Central memory CD8-positive, alpha-beta T cell (primary cell): ENCODE measurements at regions not wholly inside any gene's neighbourhood (a gene's known extent, or its start where the extent isn't known, plus 50 kb on each side); places are given as distances from the start of the nearest gene placed in this dataset.
"Not testable (repeated sequence)": the region's sequence is repeated elsewhere in the genome, so short reads cannot be mapped to it uniquely, and the experiment has no call there.

Experiments
- ATAC-seq: fragments of 150-1000 bp; cut with Tn5 transposase; replicated peaks from 2 replicates; pipeline ENCODE4 v1.10.0; 2022; ENCODE audit warnings: mild to moderate bottlenecking, moderate FRiP score, moderate number of reproducible peaks; ENCODE audit not compliant: poor library complexity, severe bottlenecking; ENCODE audit errors: extremely low read depth
- DNase-seq, 2 donors: peaks; one replicate each; pipeline ENCODE4 v3.0.0; 2021; ENCODE audit warnings: low spot score in 2 of 2
- H3K27ac Mint-ChIP-seq: one replicate; pipeline ENCODE4 v1.8.0; 2022; ENCODE audit warnings: low read depth, mild to moderate bottlenecking, moderate library complexity, mixed read lengths
- H3K27me3 Mint-ChIP-seq: one replicate; pipeline ENCODE4 v1.8.0; 2022; ENCODE audit warnings: mixed read lengths
- H3K36me3 Mint-ChIP-seq: one replicate; pipeline ENCODE4 v1.8.0; 2022; ENCODE audit warnings: mild to moderate bottlenecking, moderate library complexity, mixed read lengths; ENCODE audit not compliant: insufficient read depth
- H3K4me1 Mint-ChIP-seq: one replicate; pipeline ENCODE4 v1.8.0; 2022; ENCODE audit warnings: mixed read lengths
- H3K4me3 Mint-ChIP-seq: one replicate; pipeline ENCODE4 v1.8.0; 2022; ENCODE audit warnings: mild to moderate bottlenecking, moderate library complexity, mixed read lengths
- H3K9me3 Mint-ChIP-seq: one replicate; pipeline ENCODE4 v1.8.0; 2022; ENCODE audit warnings: mixed read lengths

DNA sequence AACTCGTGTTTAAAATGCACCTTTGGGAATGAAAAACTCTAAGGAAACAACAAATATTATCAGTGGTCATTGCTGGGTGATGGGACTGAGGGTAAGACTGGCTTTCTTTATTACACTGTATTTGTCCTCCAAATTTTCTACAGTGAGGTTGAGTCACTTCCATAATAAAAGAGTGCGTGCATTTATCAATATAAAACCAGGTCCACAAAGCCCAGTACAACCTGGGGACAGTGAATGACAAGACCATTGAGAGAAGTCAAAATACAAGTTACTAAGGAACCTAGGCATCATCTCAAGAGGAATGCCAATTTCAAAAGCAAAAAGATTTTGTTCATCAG, 76.4 kb downstream of the MAGED4 start:
- DNase-seq, result no peak
- no peak for ATAC-seq
- Mint-ChIP-seq H3K4me1 (peaks cover 6% of the 10 kb centered on the region), H3K36me3 (peaks cover 14% of the 10 kb centered on the region), H3K9me3 (no peaks in the 10 kb centered on the region), H3K4me3 (peak overlapping the region; percentile 78), H3K27me3 (peaks cover 31% of the 10 kb centered on the region), H3K27ac (peak overlapping the region; percentile 92)

DNA sequence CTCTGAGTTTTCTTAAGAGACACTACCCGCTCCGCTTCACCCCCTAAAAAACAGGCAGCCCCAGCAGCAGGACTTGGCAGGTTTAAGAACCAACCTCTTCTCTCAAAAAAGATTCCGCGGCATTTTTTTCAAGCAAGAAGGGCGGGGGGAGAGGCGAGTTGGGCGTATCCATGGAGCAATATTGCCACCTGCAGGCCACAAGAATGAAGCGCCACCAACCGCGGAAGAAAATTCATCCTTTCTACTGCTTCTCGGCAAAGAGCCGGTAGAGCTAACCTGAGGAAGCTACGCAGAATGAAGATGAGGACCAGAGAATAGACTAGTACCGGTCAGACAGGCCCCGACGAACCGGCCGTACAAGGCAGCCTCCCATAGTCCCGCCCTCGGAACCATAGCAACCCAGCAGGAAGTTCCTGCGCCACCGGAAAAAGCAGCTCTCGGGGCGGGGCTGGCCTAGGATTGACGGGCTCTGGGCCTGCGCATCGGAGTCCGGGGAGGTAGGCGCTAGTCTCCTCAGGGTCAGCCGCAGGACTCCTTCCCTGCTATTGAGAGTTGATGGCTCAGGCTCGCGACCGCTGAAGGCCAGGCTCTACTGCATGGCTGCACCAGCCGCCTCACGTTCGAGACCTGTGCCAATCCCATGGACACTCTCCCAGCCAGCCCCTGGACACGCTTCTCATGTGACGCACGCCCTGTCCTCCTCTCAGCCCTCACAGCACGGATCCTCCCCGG, 76.9 kb downstream of the MAGED4 start:
- H3K9me3 Mint-ChIP-seq, result no peaks in the 10 kb centered on the region
- peak overlapping the region; percentile 92 for H3K27ac Mint-ChIP-seq
- H3K4me3 Mint-ChIP-seq, result peak overlapping the region; percentile 78
- peaks cover 6% of the 10 kb centered on the region for H3K4me1 Mint-ChIP-seq
- peaks cover 14% of the 10 kb centered on the region for H3K36me3 Mint-ChIP-seq
- DNase-seq (peak; percentile 73 to 74), ATAC-seq (peak; percentile 97)
- H3K27me3 Mint-ChIP-seq, result peaks cover 25% of the 10 kb centered on the region

DNA sequence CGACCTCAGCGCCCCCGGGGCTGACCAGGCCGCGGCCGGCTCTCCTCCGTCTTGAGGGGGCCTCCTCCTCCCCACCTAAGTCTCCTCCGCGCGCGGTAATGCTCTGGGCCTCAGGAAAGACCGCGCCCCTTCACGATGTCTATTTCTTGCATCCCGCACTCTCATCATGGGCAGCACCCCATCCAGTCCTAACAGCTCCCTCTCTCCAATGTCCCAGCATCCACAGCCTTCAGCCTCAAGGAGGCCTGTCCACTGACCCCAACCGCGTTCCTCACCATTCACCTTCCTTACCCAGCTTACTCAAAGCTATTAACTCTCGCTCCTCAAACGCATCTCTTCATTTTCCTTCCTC, 77.5 kb downstream of the MAGED4 start:
- peaks cover 14% of the 10 kb centered on the region for H3K36me3 Mint-ChIP-seq
- no peaks in the 10 kb centered on the region for H3K9me3 Mint-ChIP-seq
- H3K4me1 Mint-ChIP-seq, result peaks cover 6% of the 10 kb centered on the region
- ATAC-seq (no peak), DNase-seq (no peak)
- H3K27me3 Mint-ChIP-seq, result peaks cover 20% of the 10 kb centered on the region
- H3K27ac Mint-ChIP-seq, result peak overlapping the region; percentile 92
- peak overlapping the region; percentile 78 for H3K4me3 Mint-ChIP-seq

DNA sequence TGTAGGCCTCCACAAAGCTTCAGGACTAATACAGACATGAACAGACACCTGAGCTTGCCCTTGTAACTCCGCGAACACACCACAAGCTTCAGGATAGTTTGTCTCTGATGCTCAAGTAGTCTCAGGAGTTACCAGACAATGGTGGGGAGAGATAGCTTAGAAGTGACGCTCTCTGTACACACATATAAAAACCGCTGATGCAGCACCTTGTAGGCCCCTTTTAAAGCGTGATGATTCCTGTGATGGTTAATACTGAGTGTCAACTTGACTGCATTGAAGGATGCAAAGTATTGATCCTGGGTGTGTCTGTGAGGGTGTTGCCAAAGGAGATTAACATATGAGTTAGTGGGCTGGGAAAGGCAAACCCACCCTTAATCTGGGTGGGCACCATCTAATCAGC, 78.7 kb downstream of the MAGED4 start:
- H3K4me3 Mint-ChIP-seq, result no peak overlapping the region
- DNase-seq (no peak), ATAC-seq (no peak)
- H3K27ac Mint-ChIP-seq, result no peak overlapping the region
- H3K9me3 Mint-ChIP-seq, result no peaks in the 10 kb centered on the region
- peaks cover 6% of the 10 kb centered on the region for H3K4me1 Mint-ChIP-seq
- H3K36me3 Mint-ChIP-seq, result peaks cover 14% of the 10 kb centered on the region
- H3K27me3 Mint-ChIP-seq, result peaks cover 7% of the 10 kb centered on the region

DNA sequence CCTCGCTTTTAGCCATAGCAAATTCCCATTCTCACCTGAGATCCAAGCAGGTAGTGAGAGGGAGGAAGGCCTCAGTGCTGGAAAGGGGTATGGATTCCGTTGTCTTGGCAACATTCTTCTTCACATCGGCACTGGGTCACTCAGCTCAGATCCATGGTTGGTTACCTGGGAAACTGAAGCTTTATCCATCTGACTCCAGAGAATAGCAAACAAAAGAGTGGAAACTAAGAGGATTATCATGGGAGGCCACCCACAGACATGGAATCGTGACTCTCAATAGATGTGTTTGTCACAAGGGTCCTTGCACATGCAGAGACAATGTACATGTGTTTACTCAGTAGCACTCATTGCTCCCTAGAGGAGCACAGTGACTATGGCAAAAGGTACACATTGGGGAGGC, 81.0 kb downstream of the MAGED4 start:
- Mint-ChIP-seq H3K27me3 (peaks cover 14% of the 10 kb centered on the region), H3K4me1 (peaks cover 6% of the 10 kb centered on the region), H3K27ac (no peak overlapping the region)

DNA sequence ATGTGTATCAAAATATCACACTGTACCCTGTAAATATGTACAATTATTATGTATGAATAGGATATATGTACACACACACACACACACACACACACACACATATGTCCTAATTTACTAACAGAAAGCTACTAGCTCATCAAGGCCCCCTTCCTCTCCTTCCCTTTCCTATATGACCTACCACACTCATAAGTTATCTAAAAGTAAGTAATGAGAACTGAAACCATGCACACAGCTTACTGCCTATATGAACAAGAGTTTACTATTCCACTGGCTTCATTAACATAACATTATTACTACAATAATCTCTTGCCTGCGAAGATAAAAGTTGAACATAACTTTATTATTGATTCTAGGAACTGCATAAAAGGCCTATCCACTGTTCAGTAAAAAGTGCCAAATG, 83.8 kb downstream of the MAGED4 start:
- H3K36me3 Mint-ChIP-seq, H3K4me3 Mint-ChIP-seq, H3K4me1 Mint-ChIP-seq, DNase-seq, H3K27ac Mint-ChIP-seq, H3K9me3 Mint-ChIP-seq, ATAC-seq: not testable (repeated sequence)
- H3K27me3 Mint-ChIP-seq, result peaks cover 14% of the 10 kb centered on the region

More for the DNA sequence above, 81.0 kb downstream of the MAGED4 start:
- DNase-seq (no peak), ATAC-seq (no peak)
- Mint-ChIP-seq H3K9me3 (no peaks in the 10 kb centered on the region), H3K4me3 (no peak overlapping the region), H3K36me3 (peaks cover 13% of the 10 kb centered on the region)

DNA sequence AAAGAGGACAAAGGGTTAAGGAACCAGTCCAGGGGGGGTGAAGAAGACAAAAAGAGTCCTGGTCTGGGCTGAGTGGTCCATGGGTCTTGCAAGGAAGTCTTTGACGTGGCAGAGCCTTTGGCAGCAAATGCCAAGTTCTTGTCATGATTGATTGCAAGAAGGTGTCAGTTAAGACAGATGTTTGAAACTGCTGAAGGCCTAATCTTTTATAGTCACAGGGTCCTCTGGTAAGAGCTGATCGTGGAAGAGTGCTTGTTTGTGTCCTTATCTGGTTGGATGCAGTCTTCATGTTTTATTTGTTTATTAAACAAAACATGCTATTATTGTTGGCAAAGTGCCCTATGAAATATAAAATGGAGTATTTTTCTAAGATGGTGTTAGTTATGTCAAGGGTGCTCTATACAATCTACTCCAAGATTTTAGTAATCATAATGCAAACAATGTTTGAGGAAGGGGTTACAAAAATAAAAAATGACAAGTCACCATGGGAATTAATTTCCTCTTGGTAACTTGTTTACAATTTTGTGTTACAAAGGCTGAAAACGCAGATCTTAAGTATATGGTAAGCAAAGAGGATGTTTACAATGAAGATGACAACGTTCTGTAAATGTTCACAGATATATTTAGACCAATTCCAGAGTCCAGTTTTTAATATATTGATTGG, 85.9 kb downstream of the MAGED4 start:
- Mint-ChIP-seq H3K27ac (no peak overlapping the region), H3K9me3 (no peaks in the 10 kb centered on the region), H3K36me3 (no peaks in the 10 kb centered on the region), H3K4me3 (no peak overlapping the region), H3K27me3 (peaks cover 27% of the 10 kb centered on the region), H3K4me1 (no peaks in the 10 kb centered on the region)
- DNase-seq (no peak), ATAC-seq (no peak)

DNA sequence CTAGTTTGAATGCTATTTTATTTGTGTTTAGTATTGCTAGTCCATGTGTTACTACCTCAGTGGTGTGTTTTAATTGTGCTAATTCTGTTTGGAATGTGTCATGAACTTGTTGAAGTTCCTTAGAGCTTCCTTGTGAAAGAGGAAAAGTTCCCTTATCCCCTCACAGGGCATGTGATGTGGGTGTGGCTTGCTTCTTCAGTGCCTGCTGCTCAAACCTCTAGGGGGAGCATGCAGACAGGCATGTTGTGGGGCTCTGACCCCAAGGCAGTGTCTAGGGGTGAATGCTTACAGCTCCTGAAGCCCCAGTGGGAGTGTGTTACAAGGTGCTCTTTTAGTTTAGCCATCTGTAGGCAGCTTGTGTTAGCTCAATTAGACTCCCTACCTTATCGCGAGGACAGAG, 86.5 kb downstream of the MAGED4 start:
- Mint-ChIP-seq H3K27ac (no peak overlapping the region), H3K9me3 (no peaks in the 10 kb centered on the region), H3K36me3 (no peaks in the 10 kb centered on the region), H3K4me1 (no peaks in the 10 kb centered on the region), H3K4me3 (no peak overlapping the region), H3K27me3 (peaks cover 27% of the 10 kb centered on the region)
- DNase-seq (no peak), ATAC-seq (no peak)

DNA sequence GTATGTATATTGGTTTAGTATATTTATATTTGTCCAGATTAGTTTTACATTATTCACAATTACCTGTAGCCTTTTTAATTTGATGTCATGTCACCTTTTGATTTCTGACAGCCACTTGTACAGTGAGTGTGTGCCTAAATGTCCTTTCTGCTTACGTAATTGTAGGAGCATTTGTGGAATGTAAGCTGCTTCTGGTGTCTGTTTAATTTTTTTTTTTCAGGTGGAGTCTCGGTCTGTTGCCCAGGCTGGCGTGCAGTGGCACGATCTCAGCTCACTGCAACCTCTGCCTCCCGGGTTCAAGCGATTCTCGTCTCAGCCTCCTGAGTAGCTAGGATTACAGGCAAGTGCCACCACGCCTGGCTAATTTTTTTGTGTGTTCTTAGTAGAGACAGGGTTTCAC, 91.2 kb upstream of the XAGE2 start:
- peaks cover 30% of the 10 kb centered on the region for H3K27me3 Mint-ChIP-seq
- no peaks in the 10 kb centered on the region for H3K36me3 Mint-ChIP-seq
- DNase-seq (no peak), ATAC-seq (no peak)
- no peak overlapping the region for H3K4me3 Mint-ChIP-seq
- no peaks in the 10 kb centered on the region for H3K4me1 Mint-ChIP-seq
- H3K27ac Mint-ChIP-seq, result no peak overlapping the region
- no peaks in the 10 kb centered on the region for H3K9me3 Mint-ChIP-seq

DNA sequence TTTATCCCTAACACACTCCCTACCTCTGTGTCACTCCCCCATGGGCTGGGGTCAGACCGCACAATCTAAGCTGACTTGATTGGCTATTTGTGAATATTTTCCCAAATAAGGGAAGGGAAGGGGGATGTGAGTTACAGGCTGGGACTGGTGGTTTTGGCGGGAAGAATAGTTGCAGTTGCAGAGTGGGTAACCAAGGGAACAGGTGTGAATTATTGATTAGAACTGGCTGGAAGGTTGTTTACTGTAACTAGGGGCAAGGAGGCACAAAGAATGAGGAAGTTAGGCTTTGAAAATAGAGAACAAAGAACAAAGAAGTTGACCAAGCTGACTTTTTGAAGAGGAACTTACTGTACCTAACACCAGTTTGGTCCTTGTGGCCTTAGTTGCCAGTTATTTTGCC, 88.0 kb upstream of the XAGE2 start:
- Mint-ChIP-seq H3K4me3 (no peak overlapping the region), H3K4me1 (no peaks in the 10 kb centered on the region), H3K27me3 (peaks cover 17% of the 10 kb centered on the region), H3K9me3 (no peaks in the 10 kb centered on the region), H3K27ac (no peak overlapping the region), H3K36me3 (no peaks in the 10 kb centered on the region)
- DNase-seq (no peak), ATAC-seq (no peak)

DNA sequence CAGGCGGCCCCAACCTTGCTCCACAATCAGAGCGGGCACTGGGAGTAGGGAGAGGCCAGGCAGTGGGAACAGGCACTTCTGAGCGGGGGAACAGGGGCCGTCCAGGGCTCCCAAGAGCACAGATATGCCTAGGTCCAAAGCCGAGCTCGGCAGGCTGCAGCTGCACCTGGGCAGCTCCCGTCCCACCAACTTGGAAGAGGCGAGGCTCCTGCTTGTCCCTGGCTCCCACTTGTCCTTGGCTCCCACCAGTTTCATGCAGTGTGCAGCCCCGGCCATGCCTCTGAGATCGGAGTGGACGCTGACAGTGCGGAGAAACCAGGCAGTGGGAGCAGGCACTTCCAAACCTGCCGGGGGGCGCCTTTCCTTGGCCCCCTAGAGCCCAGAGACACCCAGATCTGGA, 84.0 kb upstream of the XAGE2 start:
- peaks cover 17% of the 10 kb centered on the region for H3K27me3 Mint-ChIP-seq
- H3K36me3 Mint-ChIP-seq, result no peaks in the 10 kb centered on the region
- no peaks in the 10 kb centered on the region for H3K9me3 Mint-ChIP-seq
- ATAC-seq (no peak), DNase-seq (no peak)
- H3K27ac Mint-ChIP-seq, result no peak overlapping the region
- no peak overlapping the region for H3K4me3 Mint-ChIP-seq
- no peaks in the 10 kb centered on the region for H3K4me1 Mint-ChIP-seq

DNA sequence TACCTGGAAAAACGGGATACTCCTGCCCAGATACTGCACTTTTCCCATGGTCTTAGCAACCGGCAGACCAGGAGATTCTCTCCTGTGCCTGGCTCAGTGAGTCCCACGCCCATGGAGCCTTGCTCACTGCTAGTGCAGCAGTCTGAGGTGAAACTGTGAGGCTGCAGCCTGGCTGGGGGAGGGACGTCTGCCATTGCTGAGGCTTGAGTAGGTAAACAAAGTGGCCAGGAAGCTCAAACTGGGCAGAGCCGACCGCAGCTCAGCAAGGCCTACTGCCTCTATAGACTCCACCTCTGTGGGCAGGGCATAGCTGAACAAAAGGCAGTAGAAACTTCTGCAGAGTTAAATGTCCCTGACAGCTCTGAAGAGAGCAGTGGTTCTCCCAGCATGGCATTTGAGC, 69.9 kb upstream of the XAGE2 start:
- not testable (repeated sequence) for ATAC-seq, H3K36me3 Mint-ChIP-seq, DNase-seq, H3K27ac Mint-ChIP-seq, H3K9me3 Mint-ChIP-seq, H3K4me1 Mint-ChIP-seq, H3K4me3 Mint-ChIP-seq
- peaks cover 12% of the 10 kb centered on the region for H3K27me3 Mint-ChIP-seq

DNA sequence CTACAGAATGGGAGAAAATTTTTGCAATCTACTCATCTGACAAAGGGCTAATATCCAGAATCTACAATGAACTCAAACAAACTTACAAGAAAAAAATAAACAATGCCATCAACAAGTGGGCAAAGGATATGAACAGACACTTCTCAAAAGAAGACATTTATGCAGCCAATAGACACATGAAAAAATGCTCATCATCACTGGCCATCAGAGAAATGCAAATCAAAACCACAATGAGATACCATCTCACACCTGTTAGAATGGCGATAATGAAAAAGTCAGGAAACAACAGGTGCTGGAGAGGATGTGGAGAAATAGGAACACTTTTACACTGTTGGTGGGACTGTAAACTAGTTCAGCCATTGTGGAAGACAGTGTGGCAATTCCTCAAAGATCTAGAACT, 60.3 kb upstream of the XAGE2 start:
- H3K27me3 Mint-ChIP-seq, ATAC-seq, H3K27ac Mint-ChIP-seq, DNase-seq, H3K36me3 Mint-ChIP-seq, H3K4me1 Mint-ChIP-seq, H3K9me3 Mint-ChIP-seq, H3K4me3 Mint-ChIP-seq: not testable (repeated sequence)
